ENCODE measurements at regions not wholly inside any gene's neighbourhood (a gene's known extent, or its start where the extent isn't known, plus 50 kb on each side); places are given as distances from the start of the nearest gene placed in this dataset.

- no peak for DNase-seq
These were observed 381.2 kb upstream of the SLITRK1 start for GRCh38 chr13:84263354-84264069.

DNA sequence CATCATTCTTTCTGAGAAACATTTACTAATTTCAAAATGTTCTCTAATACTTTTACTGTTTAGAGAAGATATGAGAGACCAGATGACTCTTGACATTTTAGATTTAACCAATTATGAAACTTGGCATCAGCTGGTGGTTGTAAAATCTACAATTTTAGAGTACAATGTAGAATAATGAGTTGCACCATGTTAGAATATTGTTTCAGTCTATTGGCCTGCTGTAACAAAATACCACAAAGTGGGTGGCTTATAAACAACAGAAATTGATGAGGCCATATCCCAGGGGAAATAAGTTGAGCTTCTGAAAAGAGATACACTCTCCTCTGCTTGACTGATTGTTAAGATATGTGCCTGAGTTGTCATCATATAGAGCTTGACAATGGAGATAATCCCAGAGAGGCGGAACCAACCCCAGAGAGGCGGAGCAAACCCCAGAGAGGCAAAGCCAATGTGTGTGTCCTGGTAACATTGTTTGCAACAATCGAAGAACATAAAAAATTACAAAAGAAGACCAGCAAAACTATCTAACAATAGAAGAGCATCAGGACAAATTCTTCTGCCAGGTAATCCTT is 373.0 kb upstream of the SLITRK1 start:
- DNase-seq = no peak

DNA sequence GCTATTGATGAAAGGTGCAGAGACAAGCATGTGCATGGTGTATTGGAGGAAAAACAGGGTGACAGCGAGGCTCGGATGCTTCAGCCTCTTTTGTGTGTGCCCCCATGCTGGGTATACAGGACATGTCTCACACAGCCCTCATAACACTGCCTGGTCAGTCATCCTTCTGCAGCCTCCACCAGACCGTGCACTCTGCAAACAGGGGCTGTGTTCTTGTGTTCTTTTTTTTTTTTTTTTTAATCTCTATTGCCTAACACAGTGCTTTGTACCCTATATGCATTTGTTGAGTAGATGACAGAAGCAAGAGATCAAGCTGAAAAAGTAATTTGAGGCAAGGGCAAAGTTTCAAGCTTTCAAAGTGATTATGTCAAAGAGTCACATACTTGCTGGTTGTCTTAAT is 367.2 kb upstream of the SLITRK1 start:
- no peak for DNase-seq

DNA sequence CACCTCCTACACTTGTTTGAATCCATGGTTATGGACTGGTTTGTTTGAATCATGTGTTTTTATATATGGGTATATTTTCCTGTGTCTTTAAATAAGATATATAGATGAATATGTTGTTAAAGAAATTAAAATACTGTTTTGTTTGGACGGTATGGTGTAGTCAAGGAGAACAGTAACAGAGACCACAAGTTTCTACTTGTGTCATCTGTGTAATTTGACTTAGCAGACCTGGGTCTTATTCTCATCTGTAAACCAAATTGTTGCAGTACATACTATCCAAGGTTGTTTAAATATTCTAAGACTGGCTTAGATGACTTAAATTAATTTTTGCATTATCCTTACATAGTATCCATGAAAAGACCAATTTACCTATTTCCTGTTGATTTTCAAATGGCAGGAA is 361.1 kb upstream of the SLITRK1 start:
- DNase-seq = no peak

GRCh38 chr13:84239032-84239431 is 356.8 kb upstream of the SLITRK1 start:
- DNase-seq = no peak

GRCh38 chr13:84238381-84238780 is 356.1 kb upstream of the SLITRK1 start:
- DNase-seq = no peak

- no peak for DNase-seq
These were observed 354.9 kb upstream of the SLITRK1 start for GRCh38 chr13:84237143-84237542.

DNA sequence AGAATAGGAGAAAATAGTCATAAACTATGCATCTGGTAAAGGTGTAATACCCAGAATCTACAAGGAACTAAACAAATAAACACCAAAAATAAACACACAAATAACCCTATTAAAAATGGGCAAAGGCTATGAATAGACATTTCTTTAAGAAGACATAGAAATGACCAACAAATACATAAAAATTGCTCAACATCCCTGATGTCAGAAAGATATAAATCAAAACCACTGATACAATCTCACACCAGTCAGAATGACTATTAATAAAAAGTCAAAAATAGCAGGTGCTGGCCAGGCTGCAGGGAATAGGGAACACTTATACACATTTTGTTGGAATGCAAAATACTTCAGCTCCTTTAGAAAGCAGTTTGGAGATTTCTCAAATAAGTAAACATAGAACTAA is 352.1 kb upstream of the SLITRK1 start:
- DNase-seq = no peak

DNA sequence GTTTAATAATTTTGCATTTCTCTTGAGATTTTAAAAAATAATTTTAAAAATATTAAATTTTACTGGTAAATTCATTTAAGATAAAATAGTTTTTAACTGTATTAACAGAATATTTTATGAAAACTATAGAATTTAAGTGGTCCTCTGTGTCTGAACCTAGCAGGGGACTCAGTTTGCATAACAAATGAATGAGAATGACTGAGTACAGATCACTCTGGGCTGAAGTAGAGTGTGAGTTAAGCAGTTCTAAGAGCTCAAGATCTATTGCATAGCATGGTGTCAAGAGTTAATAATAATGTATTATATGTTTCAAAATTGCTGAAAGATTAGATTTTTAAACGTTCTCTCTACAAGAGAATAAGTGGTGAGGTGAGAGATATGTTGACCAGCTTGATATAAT is 348.3 kb upstream of the SLITRK1 start:
- DNase-seq = no peak

GRCh38 chr13:84211048-84211447 is 328.8 kb upstream of the SLITRK1 start:
- no peak for DNase-seq

DNA sequence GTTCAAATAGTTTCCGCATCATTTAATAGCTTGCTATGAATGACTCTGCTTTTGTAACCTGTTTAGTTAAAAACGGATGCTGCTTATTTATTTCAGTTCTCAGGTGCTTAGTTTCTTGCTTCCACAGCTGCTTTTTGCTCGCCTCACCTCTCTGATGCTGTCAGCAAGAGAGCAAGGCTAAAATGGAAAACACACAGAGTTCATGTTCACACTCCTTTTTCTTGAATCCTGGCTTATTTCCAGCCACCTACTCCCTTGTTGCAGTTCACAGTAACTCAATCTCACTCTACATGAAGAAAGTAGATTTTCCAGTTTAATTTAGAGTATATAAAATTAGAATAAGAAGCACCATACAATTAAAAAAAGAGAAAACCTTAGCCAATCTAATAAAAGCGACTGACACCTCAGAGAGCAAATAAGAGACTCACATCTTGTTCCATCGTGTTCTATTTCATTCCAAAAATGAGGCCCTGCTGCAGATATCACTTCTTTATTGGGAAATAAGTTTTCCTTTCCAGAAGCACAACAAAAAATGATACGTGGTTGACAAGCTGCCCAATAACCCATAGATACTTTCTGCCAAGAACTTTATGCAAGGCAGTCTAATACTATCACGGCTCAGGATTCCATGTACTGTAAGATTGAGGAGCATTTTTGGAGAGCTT is 326.1 kb upstream of the SLITRK1 start:
- DNase-seq = no peak

- no peak for DNase-seq
These were observed 325.2 kb upstream of the SLITRK1 start for GRCh38 chr13:84207509-84207908.

DNA sequence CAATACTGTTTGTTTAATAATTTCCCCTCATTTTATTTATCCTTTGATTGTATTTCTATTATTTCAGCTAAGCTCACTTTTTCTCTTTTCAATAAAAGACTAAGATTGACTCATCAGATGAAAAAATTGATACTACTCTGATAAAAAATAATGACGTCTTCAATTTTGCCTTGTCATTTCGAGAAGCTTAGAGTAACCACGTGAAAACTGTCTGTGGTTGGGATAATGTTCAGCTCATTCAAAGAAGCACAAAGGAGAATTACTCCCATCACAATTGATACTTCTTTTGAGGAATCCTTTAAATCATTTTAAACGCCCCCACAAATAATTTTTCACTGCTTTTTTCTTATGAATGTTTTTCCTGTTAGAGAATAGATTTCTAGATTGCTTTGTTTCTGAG is 318.7 kb upstream of the SLITRK1 start:
- DNase-seq = peak in 1 of 5 donors; percentile 1

DNA sequence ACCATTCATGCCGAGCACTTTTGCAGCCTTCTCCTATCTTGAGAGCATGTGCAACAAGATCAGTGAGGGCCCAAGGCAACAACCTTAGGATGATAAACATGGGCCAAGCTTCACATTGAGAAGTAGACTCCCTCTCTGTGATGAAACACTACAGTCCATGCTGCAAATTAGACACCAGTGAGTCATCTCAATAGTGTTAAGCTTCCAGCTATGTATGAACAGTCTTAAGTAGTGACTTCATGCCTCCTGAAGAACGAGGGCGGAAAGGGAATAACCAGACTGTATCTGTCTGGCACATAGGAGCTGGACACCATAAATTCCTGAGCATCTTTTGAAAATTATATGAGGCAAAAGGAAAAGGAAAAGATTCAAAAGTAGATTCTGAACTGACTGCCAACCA is 309.9 kb upstream of the SLITRK1 start:
- no peak for DNase-seq

DNA sequence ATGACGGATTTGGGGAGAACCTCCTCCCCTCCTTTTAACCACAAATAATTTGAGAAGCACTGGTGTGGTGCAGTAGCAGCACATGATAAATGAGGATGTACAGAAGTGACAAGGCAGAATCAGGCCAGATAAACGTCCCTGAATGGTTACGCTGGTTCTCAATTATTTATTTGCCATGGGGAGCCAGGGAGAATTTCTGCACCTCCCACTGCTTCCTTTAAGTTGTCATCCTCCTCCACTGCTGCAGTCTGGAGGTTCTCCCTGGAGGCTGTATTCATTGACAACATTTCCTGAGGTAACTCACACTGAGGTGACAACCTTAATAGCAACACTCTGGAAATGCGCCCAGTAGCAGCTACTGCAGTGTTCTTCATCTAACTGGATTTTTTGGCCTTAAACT is 308.9 kb upstream of the SLITRK1 start:
- DNase-seq = no peak

DNA sequence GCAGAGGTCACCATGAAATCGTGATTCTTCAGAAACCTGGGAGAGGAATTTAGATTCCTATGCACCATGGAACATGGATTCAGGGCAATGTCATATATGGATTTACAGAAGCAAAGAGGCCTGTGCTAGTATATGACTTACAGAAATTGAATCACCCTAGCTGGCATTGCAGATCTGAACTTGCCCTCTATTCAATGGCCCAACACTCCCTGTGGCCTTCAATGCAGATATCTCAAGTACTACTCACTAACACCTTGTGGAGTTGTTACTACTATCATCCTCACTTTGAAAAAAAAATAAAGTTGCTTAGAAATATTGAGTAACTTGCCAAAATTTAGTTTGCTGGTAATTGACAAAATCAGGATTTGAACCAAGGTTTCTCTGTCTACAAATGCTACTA is 305.4 kb upstream of the SLITRK1 start:
- DNase-seq = no peak

DNA sequence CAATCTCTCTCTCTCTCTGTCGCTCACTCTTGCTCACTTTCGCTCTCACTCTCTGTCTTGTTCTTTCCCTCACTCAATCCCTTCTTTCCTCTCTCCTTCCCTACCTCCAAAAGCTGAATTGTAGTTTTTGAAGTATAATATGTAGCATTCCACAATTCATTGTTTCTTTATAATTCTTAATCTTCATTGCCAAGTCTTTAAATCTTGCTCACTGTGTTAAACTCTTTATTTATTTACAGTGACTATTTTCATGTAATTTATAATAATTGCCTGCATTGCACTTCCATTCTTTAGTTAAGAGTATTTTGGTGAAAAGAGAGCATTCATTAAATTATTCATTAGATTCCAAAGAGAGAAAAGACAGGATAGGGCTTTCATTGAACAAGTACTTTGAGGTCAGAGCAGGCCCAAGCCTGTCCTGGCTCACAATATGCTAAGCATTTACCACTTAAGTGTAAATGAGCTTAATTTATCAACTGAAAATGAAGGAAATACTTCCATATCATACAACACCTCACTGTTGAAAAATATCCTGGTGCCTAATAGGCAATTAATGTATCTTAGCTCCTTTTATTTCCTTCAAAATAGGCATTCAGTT is 257.4 kb upstream of the SLITRK1 start:
- DNase-seq = no peak

DNA sequence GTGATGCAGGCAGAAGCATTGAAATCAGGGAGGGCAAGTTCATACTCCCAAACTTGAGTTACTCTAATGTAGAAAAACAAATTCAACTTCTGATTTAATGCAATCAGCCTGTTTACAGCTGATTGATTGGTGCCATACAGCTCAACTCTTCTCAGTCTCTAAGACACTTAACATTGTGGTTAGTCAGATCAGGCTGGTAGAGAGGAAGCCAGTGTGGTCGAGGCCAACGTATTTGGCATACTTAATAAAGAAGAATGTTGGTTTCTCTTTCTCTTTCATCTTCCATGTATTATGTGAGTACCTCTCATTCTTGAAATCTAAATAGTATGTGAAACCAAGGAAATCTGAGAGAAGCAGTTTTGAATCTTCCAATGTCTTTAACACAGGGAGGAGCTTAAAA is 255.0 kb upstream of the SLITRK1 start:
- DNase-seq = peak in 4 of 5 donors; percentile 36 to 91 (median 44)

GRCh38 chr13:84136582-84136981 is 254.3 kb upstream of the SLITRK1 start:
- DNase-seq = peak in 1 of 5 donors; percentile 59

- DNase-seq = no peak
These were observed 250.2 kb upstream of the SLITRK1 start for GRCh38 chr13:84132491-84132890.

- peak in 1 of 5 donors; percentile 2 for DNase-seq
These were observed 249.0 kb upstream of the SLITRK1 start for GRCh38 chr13:84131249-84131648.

DNA sequence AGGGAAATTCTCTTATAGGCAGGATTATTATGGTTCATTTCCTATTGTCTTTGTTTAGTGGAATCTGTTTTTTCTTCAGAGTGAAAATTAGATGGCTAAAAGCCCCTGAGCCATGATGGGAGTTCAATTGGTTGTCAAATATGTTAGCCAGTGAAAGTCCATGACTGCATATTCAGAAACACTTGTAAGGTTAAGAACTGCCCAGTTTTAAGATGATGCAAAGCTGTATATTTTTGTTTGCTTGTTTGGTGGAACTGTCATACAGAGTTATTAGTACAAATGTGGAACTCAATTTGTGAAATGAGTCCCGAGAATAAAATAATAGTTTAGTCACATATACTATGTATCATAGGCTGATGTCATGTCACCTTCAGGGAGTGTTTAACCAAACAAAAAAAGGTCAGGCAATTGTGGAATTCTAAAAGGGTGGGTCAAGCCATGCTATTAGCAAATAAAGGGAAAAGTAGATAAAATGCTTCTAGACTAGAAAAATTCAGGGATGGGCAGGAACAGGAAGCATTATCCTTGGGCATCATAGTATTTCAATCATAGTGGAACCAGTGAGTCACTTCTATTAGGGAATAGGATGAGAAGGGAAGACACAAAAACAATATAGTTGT is 248.3 kb upstream of the SLITRK1 start:
- DNase-seq = no peak

DNA sequence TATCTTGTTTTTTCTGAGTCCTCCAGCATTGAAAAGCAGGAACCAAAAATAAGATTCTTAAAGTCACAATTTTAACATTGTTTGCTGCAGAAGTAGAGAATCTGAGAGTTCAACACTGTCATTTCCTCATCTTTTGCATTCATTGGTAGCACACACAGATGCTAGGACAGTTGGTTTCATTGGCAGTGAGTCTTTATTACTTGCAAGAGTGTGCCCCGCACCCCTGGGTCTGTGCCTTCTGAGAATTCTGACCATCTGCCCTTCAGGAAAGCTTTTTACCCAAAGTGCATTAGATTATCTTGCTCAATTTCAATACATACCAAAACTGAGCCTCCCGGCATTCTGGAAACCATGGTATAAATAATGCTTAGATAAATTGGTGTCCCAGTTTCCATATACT is 247.7 kb upstream of the SLITRK1 start:
- DNase-seq = no peak

All from T-helper 1 cell (primary cell).